ENCODE measurements at regions not wholly inside any gene's neighbourhood (a gene's known extent, or its start where the extent isn't known, plus 50 kb on each side); places are given as distances from the start of the nearest gene placed in this dataset.

- TF ChIP-seq, protein P1, sequence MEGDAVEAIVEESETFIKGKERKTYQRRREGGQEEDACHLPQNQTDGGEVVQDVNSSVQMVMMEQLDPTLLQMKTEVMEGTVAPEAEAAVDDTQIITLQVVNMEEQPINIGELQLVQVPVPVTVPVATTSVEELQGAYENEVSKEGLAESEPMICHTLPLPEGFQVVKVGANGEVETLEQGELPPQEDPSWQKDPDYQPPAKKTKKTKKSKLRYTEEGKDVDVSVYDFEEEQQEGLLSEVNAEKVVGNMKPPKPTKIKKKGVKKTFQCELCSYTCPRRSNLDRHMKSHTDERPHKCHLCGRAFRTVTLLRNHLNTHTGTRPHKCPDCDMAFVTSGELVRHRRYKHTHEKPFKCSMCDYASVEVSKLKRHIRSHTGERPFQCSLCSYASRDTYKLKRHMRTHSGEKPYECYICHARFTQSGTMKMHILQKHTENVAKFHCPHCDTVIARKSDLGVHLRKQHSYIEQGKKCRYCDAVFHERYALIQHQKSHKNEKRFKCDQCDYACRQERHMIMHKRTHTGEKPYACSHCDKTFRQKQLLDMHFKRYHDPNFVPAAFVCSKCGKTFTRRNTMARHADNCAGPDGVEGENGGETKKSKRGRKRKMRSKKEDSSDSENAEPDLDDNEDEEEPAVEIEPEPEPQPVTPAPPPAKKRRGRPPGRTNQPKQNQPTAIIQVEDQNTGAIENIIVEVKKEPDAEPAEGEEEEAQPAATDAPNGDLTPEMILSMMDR (IDR thresholded peaks at IDR 0.05 in 2 of 3, conservative IDR thresholded peaks at IDR 0.05 in 1 of 3; ENCODE audit: borderline replicate concordance in 1 of 3, insufficient read depth in 1 of 3, low read depth in 2 of 3, low read length in 2 of 3): no peak
- TF ChIP-seq RAD21 (IDR thresholded peaks at IDR 0.05; ENCODE audit: low read depth) (no peak), EZH2 (IDR thresholded peaks at IDR 0.05) (no peak), POLR2A (IDR thresholded peaks at IDR 0.05; ENCODE audit: borderline replicate concordance, extremely low read depth, insufficient read depth, insufficient read length) (no peak), EZH2phosphoT487 (IDR thresholded peaks at IDR 0.05; ENCODE audit: borderline replicate concordance) (no peak), FOSL1 (IDR thresholded peaks at IDR 0.05; ENCODE audit: low read depth) (no peak), ZNF274 (IDR thresholded peaks at IDR 0.05; ENCODE audit: low read depth, low read length) (no peak)
Measured at GRCh38 chr22:49262167-49262566, 565.5 kb downstream of the BRD1 start.
